Caco-2 (cell line): ENCODE measurements at regions not wholly inside any gene's neighbourhood (a gene's known extent, or its start where the extent isn't known, plus 50 kb on each side); places are given as distances from the start of the nearest gene placed in this dataset.
"Not testable (repeated sequence)": the region's sequence is repeated elsewhere in the genome, so short reads cannot be mapped to it uniquely, and the experiment has no call there.

ENCODE experiments used
- BruUV-seq: library from RNA; stranded (reverse); fragments of 400-500 nt; replicated peaks from 2 replicates; lab custom pipeline; 2021; lab: Mats Ljungman, UMichigan
- CTCF ChIA-PET: fragments of 300-600 bp; sonication (Branson Sonifier 250); formaldehyde crosslinking; loops from one replicate; lab custom pipeline; 2022; ENCODE audit warnings: antibody characterized with exemption; lab: Charles Lee
- POLR2A ChIA-PET: fragments of 300-600 bp; sonication (Branson Sonifier 250); formaldehyde crosslinking; loops from one replicate; lab custom pipeline; 2022; ENCODE audit warnings: antibody characterized with exemption; lab: Charles Lee
- DNase-seq, 2 experiments: peaks; one replicate each; pipeline versions ENCODE4 v3.0.0 to v3.0.0-alpha.2; 2020 to 2022
- H3K27me3 ChIP-seq: replicated peaks from 2 replicates; pipeline ENCODE4 v1.6.0; 2011; ENCODE audit warnings: low read length; ENCODE audit not compliant: control insufficient read depth, insufficient read depth
- H3K36me3 ChIP-seq: 2 replicates; pipeline ENCODE4 v1.5.1; 2011; ENCODE audit warnings: low read length; ENCODE audit not compliant: control insufficient read depth, insufficient read depth
- H3K4me1 ChIP-seq: fragments of 250-450 bp; sonication (Bioruptor Pico); 2 replicates; pipeline ENCODE4 v1.5.1; 2020; ENCODE audit warnings: mild to moderate bottlenecking
- H3K4me3 ChIP-seq: 2 replicates; pipeline ENCODE4 v1.5.1; 2011; ENCODE audit warnings: low read depth, mild to moderate bottlenecking, control low read depth, low read length
- H3K9me3 ChIP-seq: fragments of 250-450 bp; sonication (Bioruptor Pico); 2 replicates; pipeline ENCODE4 v1.5.1; 2020; ENCODE audit warnings: mild to moderate bottlenecking, moderate library complexity
- H3K27ac Mint-ChIP-seq: one replicate; pipeline ENCODE4 v1.8.0; 2022; ENCODE audit warnings: mixed read lengths; ENCODE audit not compliant: unreplicated experiment
- H3K27me3 Mint-ChIP-seq: one replicate; pipeline ENCODE4 v1.8.0; 2022; ENCODE audit warnings: mixed read lengths; ENCODE audit not compliant: insufficient read depth, unreplicated experiment
- H3K36me3 Mint-ChIP-seq: one replicate; pipeline ENCODE4 v1.8.0; 2022; ENCODE audit warnings: mild to moderate bottlenecking, mixed read lengths; ENCODE audit not compliant: insufficient read depth, unreplicated experiment
- H3K4me1 Mint-ChIP-seq: one replicate; pipeline ENCODE4 v1.8.0; 2022; ENCODE audit warnings: low read depth, mixed read lengths; ENCODE audit not compliant: unreplicated experiment
- H3K4me3 Mint-ChIP-seq: one replicate; pipeline ENCODE4 v1.8.0; 2022; ENCODE audit warnings: mild to moderate bottlenecking, moderate library complexity, mixed read lengths; ENCODE audit not compliant: unreplicated experiment
- H3K9me3 Mint-ChIP-seq: one replicate; pipeline ENCODE4 v1.8.0; 2022; ENCODE audit warnings: mixed read lengths; ENCODE audit not compliant: unreplicated experiment
- intact Hi-C: fragments of 100-400 bp; cut with micrococcal nuclease; formaldehyde crosslinking; loops from one replicate; pipeline ENCODE4 v1.10.0; 2022; ENCODE audit not compliant: unreplicated experiment
- TF ChIP-seq, protein P1 (sequence below), 2 experiments: fragments of 200-600 bp in 1 of 2; IDR thresholded peaks; 1 replicate in 1 of 2; 2 replicates in 1 of 2; pipeline versions ENCODE4 v1.5.1 to v1.8.0; 2011 to 2022; ENCODE audit warnings: antibody characterized with exemption in 1 of 2, control low read depth in 1 of 2, inconsistent platforms in 1 of 2, low read depth in 1 of 2, low read length in 1 of 2, mild to moderate bottlenecking in 1 of 2, moderate library complexity in 1 of 2; ENCODE audit not compliant: insufficient read depth in 1 of 2, severe bottlenecking in 1 of 2, unreplicated experiment in 1 of 2

DNA sequence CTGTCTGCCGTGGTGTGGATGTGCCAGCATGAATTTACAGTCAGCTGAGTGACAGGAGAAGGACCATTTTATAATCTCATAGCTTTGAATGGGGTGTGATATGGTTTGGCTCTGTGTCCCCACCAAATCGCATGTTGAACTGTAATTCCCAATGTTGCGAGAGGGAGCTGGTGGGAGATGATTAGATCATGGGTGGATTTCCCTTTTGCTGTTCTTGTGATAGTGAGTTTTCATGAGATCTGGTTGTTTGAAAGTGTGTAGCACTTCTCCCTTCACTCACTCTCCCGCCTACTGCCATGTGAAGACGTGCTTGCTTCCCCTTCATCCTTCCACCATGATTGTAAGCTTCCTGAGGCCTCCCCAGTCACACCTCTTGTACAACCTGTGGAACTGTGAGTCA is 111.9 kb upstream of the CHD2 start:
- intact Hi-C loops = no loop called here
- no peak for DNase-seq
- H3K27me3 Mint-ChIP-seq = no peaks in the 10 kb centered on the region
- H3K36me3 ChIP-seq = no peaks in the 10 kb centered on the region
- ChIA-PET POLR2A (no interaction called here), CTCF (no interaction called here)
- H3K4me3 ChIP-seq = no peak overlapping the region
- H3K27me3 ChIP-seq = no peaks in the 10 kb centered on the region
- H3K36me3 Mint-ChIP-seq = peaks cover 12% of the 10 kb centered on the region
- H3K9me3 ChIP-seq = no peaks in the 10 kb centered on the region
- H3K9me3 Mint-ChIP-seq = peaks cover 12% of the 10 kb centered on the region
- TF ChIP-seq, protein P1, sequence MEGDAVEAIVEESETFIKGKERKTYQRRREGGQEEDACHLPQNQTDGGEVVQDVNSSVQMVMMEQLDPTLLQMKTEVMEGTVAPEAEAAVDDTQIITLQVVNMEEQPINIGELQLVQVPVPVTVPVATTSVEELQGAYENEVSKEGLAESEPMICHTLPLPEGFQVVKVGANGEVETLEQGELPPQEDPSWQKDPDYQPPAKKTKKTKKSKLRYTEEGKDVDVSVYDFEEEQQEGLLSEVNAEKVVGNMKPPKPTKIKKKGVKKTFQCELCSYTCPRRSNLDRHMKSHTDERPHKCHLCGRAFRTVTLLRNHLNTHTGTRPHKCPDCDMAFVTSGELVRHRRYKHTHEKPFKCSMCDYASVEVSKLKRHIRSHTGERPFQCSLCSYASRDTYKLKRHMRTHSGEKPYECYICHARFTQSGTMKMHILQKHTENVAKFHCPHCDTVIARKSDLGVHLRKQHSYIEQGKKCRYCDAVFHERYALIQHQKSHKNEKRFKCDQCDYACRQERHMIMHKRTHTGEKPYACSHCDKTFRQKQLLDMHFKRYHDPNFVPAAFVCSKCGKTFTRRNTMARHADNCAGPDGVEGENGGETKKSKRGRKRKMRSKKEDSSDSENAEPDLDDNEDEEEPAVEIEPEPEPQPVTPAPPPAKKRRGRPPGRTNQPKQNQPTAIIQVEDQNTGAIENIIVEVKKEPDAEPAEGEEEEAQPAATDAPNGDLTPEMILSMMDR (IDR thresholded peaks at IDR 0.05; ENCODE audit: insufficient read depth in 1 of 2, low read depth in 1 of 2, low read length in 1 of 2, severe bottlenecking in 1 of 2, unreplicated experiment in 1 of 2) = no peak
- no peak overlapping the region for H3K4me3 Mint-ChIP-seq
- no peak overlapping the region for H3K27ac Mint-ChIP-seq
- no peaks in the 10 kb centered on the region for H3K4me1 ChIP-seq
- H3K4me1 Mint-ChIP-seq = no peaks in the 10 kb centered on the region
- no TSS peak for BruUV-seq

DNA sequence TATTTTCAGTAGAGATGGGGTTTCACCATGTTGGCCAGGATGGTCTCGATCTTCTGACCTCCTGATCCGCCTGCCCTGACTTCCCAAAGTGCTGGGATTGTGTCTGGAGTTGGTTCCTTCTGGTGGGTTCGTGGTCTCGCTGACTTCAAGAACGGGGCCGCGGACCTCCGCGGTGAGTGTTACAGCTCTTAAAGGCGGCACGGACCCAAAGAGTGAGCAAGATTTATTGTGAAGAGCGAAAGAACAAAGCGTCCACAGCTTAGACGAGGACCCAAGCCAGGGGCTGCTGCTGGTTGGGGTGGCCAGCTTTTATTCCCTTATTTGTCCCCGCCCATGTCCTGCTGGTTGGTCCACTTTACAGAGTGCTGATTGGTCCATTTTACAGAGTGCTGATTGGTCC is 111.3 kb upstream of the CHD2 start:
- H3K4me1 Mint-ChIP-seq, H3K36me3 ChIP-seq, H3K9me3 ChIP-seq, H3K27me3 Mint-ChIP-seq, H3K36me3 Mint-ChIP-seq, H3K27ac Mint-ChIP-seq, CTCF ChIA-PET, POLR2A ChIA-PET, H3K27me3 ChIP-seq, H3K4me3 Mint-ChIP-seq, DNase-seq, BruUV-seq, H3K4me1 ChIP-seq, intact Hi-C loops, H3K4me3 ChIP-seq: not testable (repeated sequence)
- H3K9me3 Mint-ChIP-seq = peaks cover 12% of the 10 kb centered on the region

DNA sequence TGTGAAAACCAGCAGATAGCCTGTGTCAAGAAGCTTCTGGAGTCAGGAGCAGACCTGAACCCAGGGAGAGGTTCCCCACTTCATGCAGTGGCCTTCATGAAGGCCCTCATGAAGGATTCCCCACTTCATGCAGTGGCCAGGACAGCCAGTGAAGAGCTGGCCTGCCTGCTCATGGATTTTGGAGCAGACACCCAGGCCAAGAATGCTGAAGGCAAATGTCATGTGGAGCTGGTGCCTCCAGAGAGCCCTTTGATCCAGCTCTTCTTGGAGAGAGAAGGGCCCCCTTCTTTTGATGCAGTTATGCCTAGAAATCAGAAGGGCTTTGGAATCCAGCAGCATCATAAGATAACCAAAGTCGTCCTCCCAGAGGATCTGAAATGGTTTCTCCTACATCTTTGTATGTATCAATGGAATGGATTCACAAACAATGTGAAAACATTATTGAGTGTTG is 103.9 kb upstream of the CHD2 start:
- Histone ChIP-seq H3K9me3 (no peaks in the 10 kb centered on the region), H3K4me3 (no peak overlapping the region), H3K27me3 (no peaks in the 10 kb centered on the region), H3K36me3 (no peaks in the 10 kb centered on the region), H3K4me1 (peaks cover 32% of the 10 kb centered on the region)
- intact Hi-C loops = loop anchor here (1.0 kb wide), 1 partner anchor 50 kb away; no protein-coding TSS in a partner anchor
- TF ChIP-seq, protein P1 (IDR thresholded peaks at IDR 0.05; ENCODE audit: insufficient read depth in 1 of 2, low read depth in 1 of 2, low read length in 1 of 2, severe bottlenecking in 1 of 2, unreplicated experiment in 1 of 2) = no peak
- Mint-ChIP-seq H3K4me3 (peak overlapping the region; percentile 50), H3K9me3 (peaks cover 9% of the 10 kb centered on the region), H3K27ac (peak overlapping the region; percentile 73), H3K4me1 (peaks cover 9% of the 10 kb centered on the region), H3K36me3 (peaks cover 15% of the 10 kb centered on the region), H3K27me3 (no peaks in the 10 kb centered on the region)
- POLR2A ChIA-PET = interaction anchor here (0.6 to 2.2 kb wide), 9 partner anchors 8 to 1818 kb away, joined by 3 to 16 read pairs (median 3); partner anchors contain the start of gene CHD2
- DNase-seq = peak; percentile 62 to 73
- CTCF ChIA-PET = interaction anchor here (0.6 to 3.2 kb wide), 7 partner anchors 13 to 377 kb away, joined by 3 to 17 read pairs (median 4); partner anchors contain the start of gene CHD2
- BruUV-seq = no TSS peak
